ENCODE measurements at regions not wholly inside any gene's neighbourhood (a gene's known extent, or its start where the extent isn't known, plus 50 kb on each side); places are given as distances from the start of the nearest gene placed in this dataset.
"Not testable (repeated sequence)": the region's sequence is repeated elsewhere in the genome, so short reads cannot be mapped to it uniquely, and the experiment has no call there.

DNA sequence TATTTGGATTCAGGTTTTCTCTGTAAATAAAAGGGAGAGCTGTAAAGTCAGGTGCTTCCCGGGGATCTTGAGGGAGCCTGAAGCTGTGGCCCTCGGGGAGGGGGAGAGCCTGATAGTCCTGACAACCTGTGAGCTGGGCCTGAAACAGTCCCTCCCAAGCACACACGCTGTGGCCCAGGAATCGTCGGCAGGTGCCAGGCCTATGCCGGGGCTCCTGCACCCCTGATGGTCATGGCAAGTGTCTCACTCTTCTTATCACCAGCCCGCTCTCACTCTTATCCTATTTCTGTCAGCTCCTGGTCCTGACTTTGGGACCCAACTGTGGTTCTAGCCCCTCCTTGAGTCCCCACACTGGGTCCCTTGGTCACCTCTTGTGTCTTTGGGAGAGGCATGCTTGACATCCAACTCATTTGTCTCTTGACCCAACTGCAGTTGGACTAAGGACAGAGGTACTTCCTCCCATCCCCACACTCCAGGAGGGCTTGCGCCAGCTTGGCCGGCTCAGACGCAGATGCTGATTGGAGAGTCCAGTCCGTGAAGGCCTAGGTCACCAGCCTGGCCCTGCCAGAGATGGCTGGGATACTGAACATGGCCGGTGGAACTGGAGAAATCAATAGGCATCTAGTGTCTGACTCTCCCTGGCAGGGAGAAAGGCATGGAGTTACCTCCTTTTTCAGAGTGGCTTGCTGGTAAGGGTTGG lies 170.5 kb upstream of the WSCD1 start:
- DNase-seq (ENCODE audit: low read depth), result no peak

DNA sequence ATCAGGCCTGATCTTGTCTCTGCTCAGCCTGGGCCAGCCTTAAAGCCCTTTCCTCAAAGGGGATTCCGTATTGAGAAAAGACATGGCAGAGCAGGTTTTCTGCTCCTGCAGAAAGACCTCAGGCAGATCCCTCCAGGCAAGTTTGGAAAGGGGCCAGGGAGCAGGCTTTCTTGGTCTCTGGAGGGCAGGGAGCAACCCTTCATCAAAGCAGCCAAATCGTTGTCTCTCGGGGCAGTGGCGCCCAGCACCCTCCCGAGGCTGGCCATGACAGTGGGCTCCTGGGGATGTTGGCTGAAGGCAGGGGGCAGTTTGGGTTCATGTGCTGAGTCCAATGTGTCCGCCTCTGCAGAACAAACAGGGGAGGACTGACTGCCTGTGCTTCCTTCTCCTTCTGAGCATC lies 168.4 kb upstream of the WSCD1 start:
- no peak for DNase-seq (ENCODE audit: low read depth)

DNA sequence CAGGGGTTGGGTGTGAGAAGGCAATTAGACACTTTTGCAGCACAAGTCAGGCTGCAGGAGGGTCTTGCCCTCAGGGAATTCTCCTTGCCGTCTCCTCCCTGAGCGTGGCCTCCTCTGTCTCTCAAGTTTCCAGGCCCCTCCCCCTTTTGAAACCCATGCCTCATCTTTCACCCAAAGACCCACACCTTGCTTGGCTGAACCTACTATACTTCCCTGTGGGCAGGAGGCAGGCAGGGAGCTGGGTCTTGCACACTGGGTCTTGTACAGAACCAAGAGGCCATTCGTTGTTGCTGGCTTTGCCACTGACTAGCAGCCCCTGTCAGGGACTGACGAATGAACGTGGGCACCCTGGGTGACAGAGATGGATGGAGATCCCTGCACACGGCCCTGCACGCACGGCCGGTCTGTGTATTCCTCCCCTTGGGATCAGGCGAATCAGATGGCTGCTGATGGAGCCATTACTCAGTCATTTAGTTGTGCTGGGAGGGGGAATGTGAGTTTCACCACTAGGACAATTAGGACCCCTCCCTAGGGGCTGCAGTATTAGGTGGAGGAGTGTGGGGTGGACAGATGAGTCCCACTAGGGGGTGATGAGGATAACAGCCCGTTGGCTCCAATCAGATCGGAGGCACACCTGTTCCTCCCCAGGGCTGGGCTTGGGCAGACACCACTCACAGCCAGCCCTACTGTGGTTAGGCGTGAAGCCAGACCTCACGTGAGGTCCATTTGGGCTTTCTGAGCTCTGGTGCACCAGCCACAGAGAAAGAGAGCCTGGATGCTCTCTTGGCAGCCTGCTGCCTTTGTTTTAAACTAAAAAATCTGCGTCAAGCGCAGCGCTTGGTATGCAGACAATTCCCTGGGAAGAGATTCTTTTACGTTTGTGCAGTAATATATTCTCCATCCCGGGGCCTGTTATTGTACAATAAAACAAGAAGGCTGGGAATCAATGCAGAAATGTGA lies 167.7 kb upstream of the WSCD1 start:
- DNase-seq (ENCODE audit: low read depth), result no peak

DNA sequence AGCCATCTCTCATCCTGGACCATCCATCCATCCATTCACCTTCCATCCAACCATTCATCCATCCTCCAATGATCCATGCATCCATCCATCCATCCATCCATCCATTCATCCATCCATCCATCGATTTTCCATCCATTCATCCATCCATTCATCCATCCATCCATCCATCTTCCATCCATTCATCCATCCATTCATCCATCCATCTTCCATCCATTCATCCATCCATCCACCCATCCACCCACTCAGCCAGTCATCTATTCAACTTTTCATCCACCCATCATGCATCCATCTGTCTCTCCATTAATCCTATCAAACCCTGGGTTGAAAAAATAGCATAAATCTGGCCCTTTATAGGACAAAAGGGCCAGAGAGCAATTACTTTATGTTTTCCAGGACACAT lies 158.3 kb upstream of the WSCD1 start:
- no peak for DNase-seq (ENCODE audit: low read depth)

DNA sequence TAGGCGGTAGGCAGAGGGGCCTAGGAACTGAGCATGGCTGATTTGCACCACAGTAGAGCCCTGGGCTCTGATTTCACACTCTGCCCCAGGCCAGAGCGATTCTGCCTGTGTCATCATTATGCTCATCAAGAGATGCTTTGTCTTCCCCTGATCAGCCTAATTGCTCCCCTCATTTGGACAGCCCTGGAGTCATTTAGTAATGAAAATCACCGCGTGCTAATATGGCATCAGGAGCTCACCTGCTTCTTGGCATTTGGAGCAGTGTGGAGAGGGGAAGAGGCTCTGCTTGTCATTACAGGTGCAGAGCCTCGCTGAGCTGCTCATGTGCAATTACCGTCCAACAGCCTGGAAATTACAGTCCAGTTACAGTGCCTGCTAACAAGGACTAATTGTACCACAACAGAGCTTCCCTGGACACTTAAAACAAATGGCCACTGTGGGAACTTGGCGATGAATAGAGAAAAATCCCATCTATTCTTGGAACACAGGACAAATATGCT lies 157.1 kb upstream of the WSCD1 start:
- DNase-seq (ENCODE audit: low read depth), result no peak

DNA sequence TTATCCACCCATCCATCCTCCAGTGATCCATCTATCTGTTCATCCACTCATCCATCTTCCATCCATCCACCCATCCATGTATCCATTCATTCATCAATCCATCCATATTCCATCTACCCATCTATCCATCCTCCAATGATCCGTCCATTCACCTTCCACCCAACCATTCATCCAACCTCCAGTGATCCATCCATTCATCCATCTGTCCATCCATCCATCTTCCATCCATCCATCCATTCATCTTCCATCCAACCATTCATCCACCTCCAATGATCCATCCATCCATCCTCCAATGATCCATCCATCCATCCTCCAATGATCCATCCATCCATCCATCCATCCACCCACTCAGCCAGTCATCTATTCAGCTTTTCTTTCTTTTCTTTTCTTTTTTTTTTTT lies 156.5 kb upstream of the WSCD1 start:
- DNase-seq (ENCODE audit: low read depth), result no peak

DNA sequence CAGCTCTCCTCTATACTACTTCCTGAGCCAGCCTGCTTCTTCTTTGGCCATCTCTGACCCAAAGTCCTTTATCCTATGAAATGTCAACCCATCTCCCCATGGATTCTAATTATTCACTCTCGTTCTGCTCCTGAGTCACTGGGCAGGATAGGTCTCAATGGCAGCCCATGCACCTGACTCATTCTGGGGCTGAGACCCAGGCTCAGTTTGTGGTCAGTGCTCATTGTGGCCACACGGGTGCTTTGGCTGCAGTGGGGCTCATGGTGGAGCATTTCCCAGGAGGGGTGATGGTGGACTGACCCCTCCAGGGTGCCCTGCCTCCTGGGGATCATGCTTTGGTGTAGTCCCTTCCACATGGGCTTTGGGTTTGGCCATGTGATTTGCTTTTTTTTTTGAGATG lies 154.8 kb upstream of the WSCD1 start:
- DNase-seq (ENCODE audit: low read depth), result no peak

DNA sequence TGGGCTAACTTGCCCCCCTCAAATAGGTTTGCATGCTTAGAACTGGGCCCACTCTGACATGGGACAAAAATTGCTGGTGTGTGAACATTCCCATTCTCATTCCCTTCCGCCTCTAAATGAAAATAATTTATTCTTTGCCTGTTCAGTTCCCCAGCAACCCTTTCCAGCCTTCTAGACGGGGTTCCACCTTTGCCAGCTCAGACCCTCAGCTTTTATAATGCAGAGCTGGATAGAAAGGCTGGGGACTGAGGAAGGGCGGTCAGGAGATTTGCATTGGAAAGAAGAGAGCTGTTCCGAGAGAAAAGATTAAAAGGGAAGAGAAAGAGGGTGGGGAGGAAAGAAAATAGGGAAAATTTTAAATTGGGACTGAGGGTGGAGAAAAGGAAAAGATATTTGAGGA lies 151.1 kb upstream of the WSCD1 start:
- DNase-seq (ENCODE audit: low read depth), result no peak

DNA sequence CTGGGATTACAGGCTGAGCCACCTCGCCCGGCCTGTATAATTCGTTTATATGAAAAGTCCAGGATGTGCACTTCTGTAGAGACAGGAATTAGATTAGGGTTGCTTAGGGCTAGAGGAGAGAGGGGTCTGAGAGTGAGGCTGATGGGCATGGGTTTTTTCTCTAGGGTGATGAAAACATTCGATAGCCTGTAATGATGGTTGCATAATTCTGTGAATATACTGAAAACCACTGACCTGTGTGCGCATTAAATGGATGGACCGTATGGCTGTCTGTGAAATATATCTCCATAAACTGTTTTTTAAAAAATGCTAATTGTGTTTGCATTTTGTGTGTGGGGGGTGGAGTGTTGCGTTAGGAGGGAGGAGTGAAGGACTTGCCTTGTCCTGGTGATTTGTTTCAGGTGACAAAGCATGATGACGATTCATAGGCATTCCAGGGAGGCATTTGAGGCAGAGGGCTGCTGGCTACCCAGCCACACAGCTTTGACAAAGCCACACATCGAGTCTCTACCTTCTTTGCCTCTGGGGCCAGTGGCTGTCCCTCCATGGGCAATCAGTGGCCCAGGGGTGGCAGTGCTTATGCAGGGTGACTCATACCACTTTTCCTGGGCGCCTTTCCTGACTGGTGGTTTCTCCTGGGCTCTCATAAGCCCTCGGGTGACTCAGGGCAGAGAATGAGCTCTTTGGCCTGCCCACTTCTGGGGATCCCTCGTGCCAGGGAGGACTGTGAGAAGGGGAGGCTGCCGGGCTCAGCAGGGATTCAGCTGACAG lies 148.5 kb upstream of the WSCD1 start:
- no peak for DNase-seq (ENCODE audit: low read depth)

DNA sequence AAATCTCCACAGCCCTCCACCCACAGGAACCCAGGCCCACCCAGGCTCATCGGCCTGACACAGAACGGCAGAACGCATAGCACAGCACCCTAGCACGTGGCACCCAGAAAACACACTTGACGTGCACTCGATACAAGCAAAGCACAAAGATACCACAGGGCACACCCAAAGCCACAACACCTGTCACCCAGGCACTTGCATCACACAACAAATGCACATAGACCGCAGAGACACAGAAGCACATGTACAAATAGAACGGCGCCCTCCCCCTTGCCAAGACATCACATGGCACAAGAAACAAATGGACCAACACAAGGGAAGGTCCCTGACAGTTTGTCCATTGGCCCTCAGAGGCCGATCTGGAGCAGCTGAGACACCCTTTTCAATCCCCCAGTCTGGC lies 147.7 kb upstream of the WSCD1 start:
- no peak for DNase-seq (ENCODE audit: low read depth)

DNA sequence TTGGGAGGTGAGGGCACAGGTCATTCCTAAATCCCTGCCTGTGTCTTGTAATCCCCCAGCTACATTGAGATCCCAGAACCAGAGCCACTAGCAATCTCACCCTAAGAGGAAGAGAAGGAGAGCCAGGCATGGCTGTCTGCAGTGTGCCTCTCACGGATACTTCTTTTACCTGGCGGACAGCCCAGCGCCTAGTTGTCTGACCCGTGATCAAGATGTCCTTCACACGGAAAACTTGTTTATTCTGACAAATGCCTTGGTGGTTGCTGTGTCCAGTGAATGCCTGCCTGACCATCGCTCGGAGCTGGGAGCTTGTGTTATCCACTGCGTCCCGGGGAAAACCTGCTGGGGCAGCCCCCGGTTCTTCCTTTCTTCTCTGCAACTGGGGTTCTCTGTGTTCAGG lies 140.5 kb upstream of the WSCD1 start:
- no peak for DNase-seq (ENCODE audit: low read depth)

DNA sequence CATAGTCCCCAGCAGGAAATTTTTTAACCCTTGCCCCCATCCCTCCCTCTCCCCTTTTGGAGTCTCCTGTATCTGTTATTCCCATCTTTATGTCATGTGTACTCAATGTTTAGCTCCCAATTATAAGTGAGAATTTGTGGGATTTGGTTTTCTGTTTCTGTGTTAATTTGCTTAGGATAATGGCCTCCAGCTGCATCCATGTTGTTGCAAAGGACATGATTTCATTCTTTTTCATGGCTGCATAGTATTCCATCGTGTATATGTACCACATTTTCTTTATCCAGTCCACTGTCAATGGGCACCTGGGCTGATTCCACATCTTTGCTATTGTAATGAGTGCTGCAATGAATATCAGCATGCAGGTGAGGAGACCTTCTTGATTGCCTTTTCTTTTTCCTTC lies 139.6 kb upstream of the WSCD1 start:
- DNase-seq (ENCODE audit: low read depth), result not testable (repeated sequence)

DNA sequence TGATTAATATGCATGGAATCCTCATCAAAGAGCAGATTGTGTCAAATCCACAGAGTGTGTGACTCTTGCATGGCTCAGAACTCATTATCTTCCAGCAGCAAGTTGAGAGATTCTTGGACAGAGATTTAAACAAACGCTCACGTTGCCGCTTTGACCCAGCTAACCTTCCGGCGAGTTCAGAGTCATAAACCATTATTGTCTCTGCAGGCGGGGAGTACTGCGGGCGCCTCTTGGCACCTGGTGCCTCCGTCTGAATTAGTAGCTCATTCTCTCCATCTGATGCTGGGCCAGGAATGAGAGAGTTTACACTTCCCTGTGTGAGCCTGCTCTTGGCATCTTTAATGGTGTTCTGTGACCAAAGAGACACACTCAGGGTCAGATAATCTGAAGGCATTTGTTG lies 138.6 kb upstream of the WSCD1 start:
- DNase-seq (ENCODE audit: low read depth), result no peak

DNA sequence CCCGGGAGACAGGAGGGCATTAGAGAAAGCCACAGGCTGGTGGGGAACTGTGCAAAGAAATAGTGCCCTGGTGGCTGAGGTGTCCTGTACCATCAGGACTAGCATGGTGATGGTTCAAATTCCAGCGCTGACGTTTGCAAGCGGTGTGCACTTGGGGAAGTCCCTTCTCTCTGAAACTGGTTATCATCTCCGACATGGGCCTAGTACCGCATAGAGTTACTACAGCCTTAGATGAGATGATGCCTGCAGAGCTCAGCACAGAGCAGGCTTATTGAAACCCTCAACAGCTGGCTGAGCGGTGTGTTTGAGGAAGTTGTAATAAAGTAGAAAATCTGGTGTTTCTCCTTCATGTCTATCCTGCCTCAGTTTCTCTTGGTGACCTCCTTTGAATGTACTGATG lies 136.7 kb upstream of the WSCD1 start:
- no peak for DNase-seq (ENCODE audit: low read depth)

DNA sequence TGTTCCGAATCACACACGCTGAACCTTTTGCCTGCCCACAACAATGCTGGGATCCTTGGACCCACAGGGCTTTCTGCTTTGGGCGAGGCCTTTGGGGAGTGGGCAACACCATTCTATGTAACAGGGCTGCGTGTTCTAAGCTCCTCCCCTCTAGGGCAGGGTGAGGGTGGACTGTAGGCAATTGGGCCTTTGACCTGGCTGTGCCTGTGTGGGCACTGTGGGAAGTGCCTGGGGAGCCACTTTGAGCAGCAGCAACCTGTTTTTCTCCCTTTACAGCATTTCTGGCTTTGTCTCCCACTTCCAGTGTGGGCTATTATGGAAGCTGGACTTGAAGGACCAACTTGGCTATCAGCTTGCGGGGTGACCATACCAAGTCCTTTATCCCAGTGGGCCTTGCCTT lies 128.9 kb upstream of the WSCD1 start:
- DNase-seq (ENCODE audit: low read depth), result no peak

DNA sequence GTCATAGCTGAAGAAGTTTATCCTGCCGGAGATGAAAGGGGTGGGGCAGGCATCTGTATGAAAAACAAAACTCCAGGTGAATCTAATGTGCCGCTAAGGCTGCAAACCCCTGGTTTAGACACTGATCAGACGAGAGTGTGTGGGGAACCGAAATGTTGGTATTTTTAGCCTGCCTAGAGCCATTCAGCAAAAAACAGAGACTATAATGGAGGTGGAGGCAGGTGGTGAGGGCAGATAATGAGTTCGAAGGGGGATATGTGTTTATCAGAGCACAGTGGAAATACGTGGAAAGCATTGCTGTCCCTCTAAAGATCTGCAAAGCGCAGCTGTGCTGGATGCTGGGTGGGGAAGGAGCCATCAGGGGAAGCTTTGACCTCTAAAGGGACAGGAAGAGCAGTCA lies 127.5 kb upstream of the WSCD1 start:
- DNase-seq (ENCODE audit: low read depth), result no peak

DNA sequence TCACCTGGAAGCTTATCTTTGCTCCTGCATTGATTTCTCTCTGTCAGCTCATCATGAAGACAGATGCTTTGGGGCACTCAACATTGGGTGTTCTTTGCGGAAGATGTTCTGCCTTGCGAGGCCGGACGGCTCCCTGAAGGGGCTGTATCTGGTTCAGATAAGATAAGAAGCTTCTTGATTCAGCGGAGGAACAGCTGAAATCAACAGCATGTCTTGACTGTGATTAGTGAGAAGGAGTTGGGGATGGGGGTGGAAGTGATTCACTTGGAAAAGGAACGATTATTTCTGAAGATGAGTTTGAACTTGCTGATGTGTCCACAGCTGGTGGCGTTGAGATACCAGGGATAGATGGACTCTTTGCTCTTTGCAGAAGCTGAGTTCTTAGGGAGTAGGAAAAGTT lies 126.9 kb upstream of the WSCD1 start:
- DNase-seq (ENCODE audit: low read depth), result no peak

DNA sequence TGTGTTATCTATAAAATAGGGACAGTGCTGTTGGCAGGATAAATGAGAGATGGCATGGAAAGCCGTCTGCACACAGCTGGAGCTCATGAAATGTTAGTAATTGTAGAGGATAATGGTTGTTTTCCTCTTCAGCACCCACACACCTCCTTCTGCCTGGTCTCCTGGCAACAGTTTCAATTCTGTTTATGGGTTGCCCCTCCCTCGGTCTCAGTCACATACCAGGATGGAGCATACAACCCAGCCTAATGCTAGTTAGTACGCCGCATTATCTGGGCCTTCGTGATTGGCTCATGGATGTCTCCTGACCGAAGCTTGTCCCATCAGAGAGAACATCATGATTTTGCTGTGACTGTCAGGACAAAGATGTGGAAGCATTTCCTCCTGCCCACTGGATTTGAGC lies 126.2 kb upstream of the WSCD1 start:
- DNase-seq (ENCODE audit: low read depth), result no peak

DNA sequence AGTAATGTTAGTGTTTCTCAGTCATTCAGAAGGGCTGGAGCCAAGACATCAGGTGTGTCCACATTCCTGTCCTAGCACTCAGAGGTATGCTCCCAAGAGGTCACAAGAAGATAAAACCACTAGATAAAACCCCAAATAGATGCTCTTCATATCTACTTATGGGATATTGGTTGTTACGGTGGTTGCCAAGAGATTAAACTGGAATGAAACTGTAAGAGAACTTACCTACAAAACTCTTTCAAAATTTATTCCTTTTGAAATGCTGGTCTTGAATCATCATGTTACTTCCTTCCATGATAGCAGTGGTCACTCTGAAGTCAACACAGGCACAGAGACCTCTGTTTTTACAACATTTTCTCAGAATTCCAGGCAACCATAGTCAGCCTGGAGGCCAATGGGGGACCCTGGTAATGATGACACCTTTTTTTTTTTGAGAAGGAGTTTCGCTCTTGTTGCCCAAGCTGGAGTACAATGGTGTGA lies 122.4 kb upstream of the WSCD1 start:
- no peak for DNase-seq (ENCODE audit: low read depth)

DNA sequence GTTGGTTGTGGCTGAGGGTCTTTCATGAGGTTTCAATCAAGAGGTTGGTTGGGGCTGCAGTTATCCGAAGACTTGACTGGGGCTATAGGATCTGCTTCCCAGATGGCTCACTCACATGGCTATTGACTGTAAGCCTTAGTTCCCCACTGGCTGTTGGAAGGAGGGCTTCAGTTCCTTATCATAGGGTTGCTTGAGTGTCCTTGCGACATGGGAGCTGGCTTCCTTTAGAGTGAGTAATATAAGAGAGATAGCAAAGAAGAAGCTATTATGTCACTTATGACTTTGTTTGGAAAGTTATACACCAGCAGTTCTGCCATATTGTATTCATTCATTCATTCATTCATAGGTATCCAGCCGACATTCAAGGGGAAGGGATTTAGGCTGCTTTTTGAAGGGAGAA lies 121.4 kb upstream of the WSCD1 start:
- DNase-seq (ENCODE audit: low read depth), result no peak

DNA sequence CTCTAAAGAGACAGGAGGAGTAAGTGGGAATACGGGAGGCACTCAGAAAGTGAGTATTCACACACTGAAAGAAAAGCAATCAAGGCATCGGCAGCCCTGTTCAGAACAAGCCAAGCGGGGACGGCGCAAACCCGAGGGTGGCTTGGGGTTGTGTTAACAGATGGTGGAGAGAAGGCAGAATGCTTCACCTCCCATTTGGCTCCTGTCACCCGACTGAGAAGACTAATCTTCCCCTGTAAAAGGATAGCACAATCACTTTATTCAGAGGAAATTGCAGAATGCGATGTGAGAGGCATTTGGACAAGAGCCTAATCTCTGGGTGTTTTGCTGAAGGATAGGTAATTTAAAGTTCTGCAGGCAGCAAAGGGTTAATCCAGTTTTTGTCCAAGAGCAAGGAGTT lies 119.3 kb upstream of the WSCD1 start:
- no peak for DNase-seq (ENCODE audit: low read depth)

DNA sequence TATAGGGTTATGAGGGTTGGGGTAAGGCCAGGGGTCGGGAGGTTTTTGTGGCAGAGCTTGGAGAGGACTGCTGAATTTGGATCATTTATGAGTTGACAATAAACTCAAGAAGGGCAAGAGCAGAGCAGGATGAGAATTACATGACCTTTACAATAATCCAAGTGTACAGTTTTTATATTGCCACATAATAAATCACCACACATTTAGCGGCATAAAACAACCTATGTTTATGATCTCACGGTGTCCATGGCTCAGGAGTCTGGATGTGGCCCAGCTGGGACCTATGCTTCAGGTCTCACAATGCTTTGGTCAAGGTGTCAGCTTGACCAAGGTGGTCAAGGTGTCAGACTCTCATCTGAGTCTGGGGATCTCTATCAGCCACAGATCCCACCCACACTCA lies 118.3 kb upstream of the WSCD1 start:
- DNase-seq (ENCODE audit: low read depth), result no peak

DNA sequence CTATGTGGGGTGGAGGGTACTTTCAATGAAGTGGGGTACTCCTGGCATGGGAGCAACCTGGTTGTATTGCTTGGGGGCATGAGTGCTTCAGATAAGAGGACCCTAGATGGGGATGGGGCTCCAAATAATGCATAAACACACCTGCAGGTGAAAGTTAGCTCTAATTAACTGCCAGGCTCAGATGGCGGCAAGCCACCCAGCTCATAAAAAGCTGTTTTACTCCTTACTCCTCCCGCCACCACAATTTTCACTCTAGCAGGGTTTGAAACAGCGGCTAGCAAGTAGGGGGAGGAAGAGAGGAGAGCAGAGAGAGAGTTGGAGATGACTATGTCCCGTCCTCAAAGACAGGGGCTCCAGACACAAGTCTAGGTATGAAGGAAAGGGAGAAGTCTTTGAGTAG lies 117.7 kb upstream of the WSCD1 start:
- DNase-seq (ENCODE audit: low read depth), result no peak
